HG02840 (cell line): ENCODE measurements at regions not wholly inside any gene's neighbourhood (a gene's known extent, or its start where the extent isn't known, plus 50 kb on each side); places are given as distances from the start of the nearest gene placed in this dataset.
"Not testable (repeated sequence)": the region's sequence is repeated elsewhere in the genome, so short reads cannot be mapped to it uniquely, and the experiment has no call there.

Source experiments
- ATAC-seq: cut with Tn5 transposase; IDR thresholded peaks from one replicate; pipeline ENCODE4 v1.9.1; 2021; ENCODE audit warnings: mild to moderate bottlenecking, moderate library complexity, moderate number of reproducible peaks; ENCODE audit not compliant: unreplicated experiment, low FRiP score

- no peak for ATAC-seq
Observed at GRCh38 chr3:153369561-153370374, 207.7 kb downstream of the RAP2B start.

DNA sequence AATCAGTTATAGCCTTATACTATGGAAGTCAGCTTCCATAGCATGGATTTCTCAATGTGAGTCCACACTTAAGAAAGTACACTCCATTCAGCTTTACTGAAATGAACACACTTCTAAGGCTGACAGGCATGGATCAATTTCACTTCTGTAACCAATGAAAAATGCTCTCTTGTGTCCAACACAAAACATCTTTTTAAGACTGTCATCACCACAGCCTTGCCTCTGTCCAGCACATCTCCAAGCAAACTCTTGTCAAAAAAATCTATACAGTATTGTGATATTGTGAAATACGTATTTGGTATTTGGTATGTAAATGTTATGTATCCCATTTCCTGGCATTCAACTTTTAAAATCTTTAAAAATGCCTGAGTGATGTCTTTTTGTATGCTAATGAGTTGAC, 208.7 kb downstream of the RAP2B start:
- ATAC-seq, result no peak

GRCh38 chr3:153372326-153372725, 210.3 kb downstream of the RAP2B start:
- ATAC-seq, result no peak

- no peak for ATAC-seq
Observed at GRCh38 chr3:153373606-153374005, 211.6 kb downstream of the RAP2B start.

GRCh38 chr3:153378366-153378765, 216.3 kb downstream of the RAP2B start:
- not testable (repeated sequence) for ATAC-seq

GRCh38 chr3:153379516-153379915, 217.5 kb downstream of the RAP2B start:
- no peak for ATAC-seq

DNA sequence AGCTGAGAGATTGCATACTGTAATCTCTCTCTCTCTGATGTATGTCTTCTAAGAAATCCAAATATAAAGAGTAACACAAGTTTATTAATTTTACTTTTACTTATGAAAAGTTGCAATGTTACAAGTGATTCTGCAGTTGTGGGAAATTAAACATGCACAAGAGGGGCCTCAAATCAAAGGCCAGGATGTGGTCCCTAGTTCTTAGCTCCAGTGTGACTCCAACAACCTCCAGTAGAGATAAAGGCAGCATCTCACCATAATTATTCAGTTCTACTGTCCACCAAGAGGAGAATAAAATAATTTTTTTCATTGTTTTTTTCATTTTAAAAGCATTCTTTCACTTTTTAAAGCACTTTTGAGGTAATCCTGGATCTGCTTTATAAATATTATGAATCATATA, 223.3 kb downstream of the RAP2B start:
- ATAC-seq, result no peak

DNA sequence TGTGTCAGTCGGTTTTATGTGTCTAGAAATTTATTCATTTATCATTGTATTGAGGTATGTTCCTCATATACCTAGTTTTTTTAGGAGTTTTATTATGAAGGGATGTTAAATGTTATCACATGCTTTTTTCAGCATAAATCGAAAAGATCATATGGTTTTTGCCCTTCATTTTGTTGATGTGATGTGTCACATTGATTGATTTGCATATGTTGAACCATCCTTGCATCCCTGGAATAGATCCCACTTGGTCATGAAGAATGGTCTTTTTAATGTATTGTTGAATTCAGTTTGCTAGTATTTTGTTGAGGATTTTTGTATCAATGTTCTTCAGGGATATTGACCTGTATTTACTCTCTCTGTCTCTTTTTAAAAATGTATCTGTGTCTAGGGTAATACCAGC, 230.3 kb downstream of the RAP2B start:
- no peak for ATAC-seq

DNA sequence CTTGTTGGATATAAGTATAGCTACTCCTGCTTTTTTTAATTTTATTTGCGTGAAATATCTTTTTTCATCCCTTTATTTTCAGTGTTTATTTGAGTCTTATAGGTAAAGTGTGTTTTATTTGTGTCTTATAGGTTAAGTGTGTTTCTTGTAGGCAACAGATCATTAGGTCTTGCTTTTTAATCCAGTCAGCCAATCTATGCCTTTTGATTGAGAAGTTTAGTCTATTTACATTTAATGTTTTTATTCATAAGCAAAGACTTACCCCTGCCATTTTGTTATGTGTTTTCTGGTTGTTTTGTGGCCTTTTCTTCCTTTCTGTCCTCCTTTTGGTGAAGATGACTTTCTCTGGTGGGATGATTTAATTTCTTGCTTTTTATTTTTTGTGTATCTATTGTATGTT, 232.0 kb downstream of the RAP2B start:
- no peak for ATAC-seq

GRCh38 chr3:153396581-153396980, 234.6 kb downstream of the RAP2B start:
- ATAC-seq, result no peak

GRCh38 chr3:153397794-153398193, 235.8 kb downstream of the RAP2B start:
- no peak for ATAC-seq

DNA sequence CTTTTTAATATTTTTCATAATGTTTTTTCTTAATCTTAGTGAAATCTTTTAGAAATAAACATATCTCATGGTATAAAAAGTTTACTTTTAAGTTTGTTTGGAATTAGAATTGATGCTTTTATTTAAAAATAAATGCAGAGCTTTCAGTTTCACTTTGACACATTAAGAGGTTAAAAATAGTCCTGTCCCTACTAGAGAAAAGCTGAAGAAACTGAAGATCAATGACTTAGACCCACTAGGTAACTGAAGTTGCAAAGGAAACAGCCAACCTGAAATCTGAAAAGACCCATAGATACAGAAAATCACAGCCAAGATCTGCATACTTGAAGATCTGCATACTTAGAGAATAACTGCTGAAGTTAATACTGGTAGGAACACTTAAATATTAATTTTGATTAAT, 237.6 kb downstream of the RAP2B start:
- ATAC-seq, result peak; percentile 64

DNA sequence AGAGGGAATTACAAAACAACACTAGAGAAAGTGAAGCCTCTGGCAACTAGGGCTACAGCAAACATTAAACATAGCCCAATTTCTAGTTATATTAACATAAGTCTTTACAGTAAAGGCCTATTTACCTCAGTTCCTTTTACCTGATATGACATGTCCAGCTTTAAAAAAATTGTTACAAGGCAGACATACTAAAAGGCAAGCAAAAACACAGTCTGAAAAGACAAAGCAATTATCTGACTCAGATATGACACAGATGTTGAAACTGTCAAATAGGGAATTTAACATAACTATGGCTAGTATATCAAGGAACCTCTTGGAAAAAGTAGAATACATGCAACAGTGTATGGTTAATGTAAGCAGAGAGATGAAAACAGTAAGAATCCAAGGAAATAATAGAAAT, 238.6 kb downstream of the RAP2B start:
- ATAC-seq, result no peak

DNA sequence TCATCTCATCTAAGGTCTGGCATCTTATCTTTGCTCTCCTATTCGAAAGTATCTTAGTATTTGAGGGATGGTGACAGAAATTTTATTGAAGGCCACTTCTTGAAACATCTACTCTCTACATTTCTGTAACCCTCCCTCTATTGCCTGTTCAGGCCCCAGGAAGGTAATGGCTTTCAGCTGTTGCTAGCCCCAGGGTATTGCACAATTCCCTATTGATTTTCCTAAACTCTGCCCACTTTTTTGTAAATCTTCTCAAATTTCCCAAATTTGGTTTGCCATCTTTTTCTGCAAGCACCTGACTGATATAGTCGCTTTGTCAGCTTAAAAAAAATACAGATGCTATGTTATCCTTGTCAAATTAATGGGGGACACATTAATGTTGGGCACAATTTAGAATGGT, 242.1 kb downstream of the RAP2B start:
- ATAC-seq, result no peak

GRCh38 chr3:153405320-153405719, 243.3 kb downstream of the RAP2B start:
- not testable (repeated sequence) for ATAC-seq

GRCh38 chr3:153410517-153410916, 248.5 kb downstream of the RAP2B start:
- ATAC-seq, result no peak

DNA sequence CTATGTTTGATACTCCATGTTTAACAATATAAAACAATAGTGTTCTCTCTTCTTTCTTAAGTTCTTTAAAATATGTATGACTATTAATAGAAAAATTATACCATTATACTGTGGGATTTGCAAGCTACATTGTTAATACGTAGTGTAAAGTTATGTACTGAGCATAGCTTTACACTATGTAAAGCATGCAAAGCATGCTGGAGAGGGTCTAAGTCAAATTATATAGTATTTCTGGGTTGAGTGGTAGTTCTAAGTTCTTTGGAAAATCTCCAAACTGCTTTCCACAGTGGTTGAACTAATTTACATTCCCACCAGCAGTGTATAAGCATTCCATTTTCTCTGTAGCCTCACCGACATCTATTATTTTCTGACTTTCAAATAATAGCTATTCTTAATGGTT, 253.0 kb downstream of the RAP2B start:
- ATAC-seq, result no peak

GRCh38 chr3:153422314-153422713, 260.3 kb downstream of the RAP2B start:
- ATAC-seq, result no peak

- ATAC-seq, result not testable (repeated sequence)
Observed at GRCh38 chr3:153423820-153424219, 261.8 kb downstream of the RAP2B start.

DNA sequence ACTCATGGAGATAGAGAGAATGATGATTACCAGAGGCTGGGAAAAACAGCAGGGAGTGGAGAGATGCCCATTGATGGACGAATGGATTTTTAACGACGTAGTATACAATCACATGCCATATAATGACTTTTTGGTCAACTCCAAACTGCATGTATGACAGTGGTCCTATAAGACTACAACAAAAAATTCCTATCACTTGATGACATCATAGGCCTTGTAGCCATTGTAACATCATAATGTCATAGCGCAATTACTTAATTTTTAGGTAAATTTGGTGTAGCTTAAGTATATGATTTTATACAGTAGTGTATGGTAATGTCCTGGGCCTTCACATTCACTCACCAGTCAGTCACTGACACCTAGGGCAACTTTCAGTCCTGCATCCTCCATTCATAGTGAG, 264.3 kb downstream of the RAP2B start:
- ATAC-seq, result no peak

- no peak for ATAC-seq
Observed at GRCh38 chr3:153426803-153427202, 264.8 kb downstream of the RAP2B start.

DNA sequence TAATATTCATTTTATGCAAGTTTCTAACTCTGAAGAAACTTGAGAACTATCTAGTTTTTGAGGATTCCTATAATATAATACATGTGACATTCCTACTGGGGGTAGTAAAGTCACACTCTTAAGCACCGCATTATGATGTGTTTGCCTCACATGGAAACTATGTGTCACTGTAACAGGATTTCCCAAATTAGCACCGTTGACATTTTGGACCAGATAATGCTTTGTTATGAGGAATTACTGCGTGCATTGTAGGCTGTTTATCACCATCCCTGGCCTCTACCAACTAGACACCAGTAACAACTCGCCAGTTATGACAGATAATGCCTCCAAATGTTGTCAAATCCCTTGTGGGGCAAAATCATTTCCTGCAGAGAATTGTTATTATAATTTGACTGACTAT, 267.8 kb downstream of the RAP2B start:
- no peak for ATAC-seq

GRCh38 chr3:153431076-153431475, 269.1 kb downstream of the RAP2B start:
- ATAC-seq, result no peak
